B cell (primary cell): ENCODE measurements at regions not wholly inside any gene's neighbourhood (a gene's known extent, or its start where the extent isn't known, plus 50 kb on each side); places are given as distances from the start of the nearest gene placed in this dataset.

Experiments
- ATAC-seq: fragments of 200-7000 bp; cut with Tn5 transposase; one replicate; pipeline ENCODE4 v1.10.0; 2021; ENCODE audit warnings: low read depth, mild to moderate bottlenecking, moderate number of reproducible peaks, moderate library complexity
- CTCF ChIA-PET: fragments of 350-600 bp; sonication (Branson Sonifier 250); formaldehyde crosslinking; loops from one replicate; lab custom pipeline; 2021; ENCODE audit warnings: antibody characterized with exemption, inconsistent platforms; lab: Charles Lee
- POLR2A ChIA-PET: fragments of 350-600 bp; sonication (Branson Sonifier 250); formaldehyde crosslinking; loops from one replicate; lab custom pipeline; 2021; ENCODE audit warnings: antibody characterized with exemption; lab: Charles Lee
- DNase-seq: peaks from one replicate; pipeline ENCODE4 v3.0.0; 2013
- H2AFZ ChIP-seq: 2 replicates; pipeline ENCODE4 v1.6.1; 2012; ENCODE audit warnings: mild to moderate bottlenecking, low read depth, low read length; ENCODE audit not compliant: insufficient read depth, poor library complexity, severe bottlenecking
- H3K27ac ChIP-seq, 2 donors: 1 replicate in 1 of 2; 2 replicates in 1 of 2; pipeline ENCODE4 v1.5.1; 2012 to 2013; ENCODE audit warnings: low read length in 2 of 2, mild to moderate bottlenecking in 2 of 2, moderate library complexity in 1 of 2
- H3K27me3 ChIP-seq, 4 experiments: fragments of 200-600 bp in 1 of 4; sonication (generic) in 1 of 4; replicated peaks in 1 of 4; 1 replicate in 2 of 4; 2 replicates in 2 of 4; pipeline versions ENCODE4 v1.6.1 to v1.7.0; 2013 to 2016; ENCODE audit warnings: low read length in 3 of 4, mild to moderate bottlenecking in 2 of 4, mixed read lengths in 1 of 4, moderate library complexity in 1 of 4; ENCODE audit not compliant: insufficient read depth in 4 of 4, control insufficient read depth in 3 of 4; ENCODE audit errors: control extremely low read depth in 1 of 4
- H3K36me3 ChIP-seq, 2 experiments: replicated peaks in 1 of 2; 1 replicate in 1 of 2; 2 replicates in 1 of 2; pipeline versions ENCODE4 v1.6.1 to v1.7.1; 2013; ENCODE audit warnings: low read length in 1 of 2; ENCODE audit not compliant: insufficient read depth in 2 of 2, control insufficient read depth in 1 of 2; ENCODE audit errors: control extremely low read depth in 1 of 2, extremely low read depth in 1 of 2
- H3K4me1 ChIP-seq, 2 donors: fragments of 200-600 bp in 1 of 2; sonication (generic) in 1 of 2; 1 replicate in 1 of 2; 2 replicates in 1 of 2; pipeline versions ENCODE4 v1.5.1 to v1.6.1; 2013 to 2017; ENCODE audit warnings: low read length in 2 of 2; ENCODE audit not compliant: control insufficient read depth in 2 of 2, insufficient read depth in 2 of 2
- H3K4me2 ChIP-seq: replicated peaks from 2 replicates; pipeline ENCODE3; 2012; ENCODE audit warnings: mild to moderate bottlenecking, low read depth, low read length; ENCODE audit not compliant: poor library complexity, severe bottlenecking
- H3K4me3 ChIP-seq, 5 experiments: fragments of 200-600 bp in 1 of 5; sonication (generic) in 1 of 5; 1 replicate in 3 of 5; 2 replicates in 2 of 5; pipeline versions ENCODE4 v1.5.1 to v1.7.0; 2011 to 2016; ENCODE audit warnings: low read length in 4 of 5, mild to moderate bottlenecking in 4 of 5, low read depth in 2 of 5, control low read depth in 1 of 5, moderate library complexity in 1 of 5; ENCODE audit not compliant: insufficient read depth in 1 of 5; ENCODE audit errors: control extremely low read depth in 1 of 5, extremely low read depth in 1 of 5
- H3K79me2 ChIP-seq: fragments of 200-600 bp; sonication (generic); one replicate; pipeline ENCODE4 v1.6.0; 2016; ENCODE audit warnings: low read length; ENCODE audit not compliant: control insufficient read depth, insufficient read depth
- H3K9ac ChIP-seq: fragments of 200-600 bp; sonication (generic); 2 replicates; pipeline ENCODE4 v1.6.1; 2017; ENCODE audit warnings: mild to moderate bottlenecking, low read length, moderate library complexity
- H3K9me3 ChIP-seq, 3 donors: one replicate each; pipeline versions ENCODE4 v1.6.1 to v1.7.1; 2013; ENCODE audit warnings: low read length in 2 of 3; ENCODE audit not compliant: control insufficient read depth in 2 of 3, insufficient read depth in 1 of 3; ENCODE audit errors: control extremely low read depth in 1 of 3
- H4K20me1 ChIP-seq: 2 replicates; pipeline ENCODE4 v1.6.0; 2012; ENCODE audit warnings: mild to moderate bottlenecking, low read length; ENCODE audit not compliant: insufficient read depth, control insufficient read depth, poor library complexity, severe bottlenecking
- H3K27ac Mint-ChIP-seq: one replicate; pipeline ENCODE4 v1.8.0; 2021; ENCODE audit warnings: mixed read lengths
- H3K27me3 Mint-ChIP-seq: one replicate; pipeline ENCODE4 v1.8.0; 2021; ENCODE audit warnings: mixed read lengths
- H3K4me1 Mint-ChIP-seq: one replicate; pipeline ENCODE4 v1.8.0; 2021; ENCODE audit warnings: mixed read lengths
- H3K4me3 Mint-ChIP-seq: one replicate; pipeline ENCODE4 v1.8.0; 2021; ENCODE audit warnings: mixed read lengths
- H3K9me3 Mint-ChIP-seq: one replicate; pipeline ENCODE4 v1.8.0; 2022; ENCODE audit warnings: mixed read lengths; ENCODE audit not compliant: insufficient read depth
- CTCF ChIP-seq: fragments of 200-600 bp; IDR thresholded peaks from one replicate; pipeline ENCODE4 v1.8.0; 2022; ENCODE audit warnings: antibody characterized with exemption, mild to moderate bottlenecking
- EZH2 ChIP-seq: IDR thresholded peaks from 2 replicates; pipeline ENCODE4 v1.6.1; 2012; ENCODE audit warnings: borderline replicate concordance, low read depth, mild to moderate bottlenecking, moderate library complexity, low read length; ENCODE audit not compliant: insufficient read depth, poor library complexity, severe bottlenecking
- WGBS: methylation state at CpG from one replicate; pipeline ENCODE4 v1.1.5; 2013; ENCODE audit warnings: missing lambda C conversion rate; ENCODE audit not compliant: insufficient coverage; 5-methylcytosine and 5-hydroxymethylcytosine counted together
- intact Hi-C: fragments of 100-400 bp; cut with micrococcal nuclease; formaldehyde crosslinking; loops from one replicate; pipeline ENCODE4 v1.10.0; 2022

GRCh38 chr2:228838819-228839218 is 432.3 kb downstream of the PID1 start:
- Mint-ChIP-seq H3K27ac (no peak overlapping the region), H3K9me3 (no peaks in the 10 kb centered on the region), H3K4me3 (no peak overlapping the region), H3K27me3 (no peaks in the 10 kb centered on the region), H3K4me1 (no peaks in the 10 kb centered on the region)
- Histone ChIP-seq H3K27me3 (no peaks in the 10 kb centered on the region), H3K79me2 (no peaks in the 10 kb centered on the region), H3K4me1 (no peaks in the 10 kb centered on the region), H3K9me3 (no peaks in the 10 kb centered on the region), H3K27ac (no peak overlapping the region), H2AFZ (no peak overlapping the region), H3K9ac (no peak overlapping the region), H3K4me3 (no peak overlapping the region), H4K20me1 (no peaks in the 10 kb centered on the region), H3K36me3 (no peaks in the 10 kb centered on the region), H3K4me2 (no peak overlapping the region)
- TF ChIP-seq CTCF, result no peak
- TF ChIP-seq EZH2, result no peak
- CTCF ChIA-PET, result no interaction called here
- 100% methylated on average over 2 of the region's 4 CpGs for WGBS
- POLR2A ChIA-PET, result no interaction called here
- ATAC-seq (no peak), DNase-seq (no peak)
- intact Hi-C loops, result no loop called here

GRCh38 chr2:228828397-228828796 is 442.7 kb downstream of the PID1 start:
- intact Hi-C loops, result no loop called here
- no peaks in the 10 kb centered on the region for H3K4me1 Mint-ChIP-seq
- H3K9ac ChIP-seq, result no peak overlapping the region
- DNase-seq (no peak), ATAC-seq (no peak)
- H3K27ac ChIP-seq, result no peak overlapping the region
- H2AFZ ChIP-seq, result no peak overlapping the region
- WGBS, result 83% methylated on average over 2 of the region's 2 CpGs
- H3K27me3 Mint-ChIP-seq, result no peaks in the 10 kb centered on the region
- no peaks in the 10 kb centered on the region for H3K9me3 ChIP-seq
- no peaks in the 10 kb centered on the region for H3K4me1 ChIP-seq
- H3K9me3 Mint-ChIP-seq, result no peaks in the 10 kb centered on the region
- no peak overlapping the region for H3K4me3 Mint-ChIP-seq
- H4K20me1 ChIP-seq, result no peaks in the 10 kb centered on the region
- no peak overlapping the region for H3K4me3 ChIP-seq
- TF ChIP-seq EZH2 (no peak), CTCF (no peak)
- H3K27ac Mint-ChIP-seq, result no peak overlapping the region
- H3K36me3 ChIP-seq, result no peaks in the 10 kb centered on the region
- no peaks in the 10 kb centered on the region for H3K27me3 ChIP-seq
- H3K4me2 ChIP-seq, result no peak overlapping the region
- ChIA-PET POLR2A (no interaction called here), CTCF (no interaction called here)
- H3K79me2 ChIP-seq, result no peaks in the 10 kb centered on the region
